MM.1S (cell line): ENCODE measurements at regions not wholly inside any gene's neighbourhood (a gene's known extent, or its start where the extent isn't known, plus 50 kb on each side); places are given as distances from the start of the nearest gene placed in this dataset.

Experiments used
- DNase-seq: peaks from one replicate; pipeline ENCODE4 v3.0.0-alpha.2; 2015
- H2AFZ ChIP-seq: fragments of 300-600 bp; sonication (generic); 2 replicates; pipeline ENCODE4 v1.6.0; 2016; ENCODE audit warnings: antibody characterized with exemption, low read length
- H3F3A ChIP-seq: fragments of 300-600 bp; sonication (generic); 2 replicates; pipeline ENCODE4 v1.6.1; 2016; ENCODE audit warnings: mild to moderate bottlenecking, antibody characterized with exemption, low read length, moderate library complexity, mixed read lengths; ENCODE audit not compliant: insufficient read depth
- H3K27ac ChIP-seq: fragments of 300-600 bp; sonication (generic); 2 replicates; pipeline ENCODE4 v1.5.1; 2016; ENCODE audit warnings: mild to moderate bottlenecking, low read length
- H3K27me3 ChIP-seq: fragments of 300-600 bp; sonication (generic); replicated peaks from 2 replicates; pipeline ENCODE4 v1.6.0; 2016; ENCODE audit warnings: low read length; ENCODE audit not compliant: insufficient read depth
- H3K36me3 ChIP-seq: fragments of 300-600 bp; sonication (generic); replicated peaks from 2 replicates; pipeline ENCODE4 v1.6.1; 2016; ENCODE audit warnings: mild to moderate bottlenecking, low read length, mixed read lengths; ENCODE audit not compliant: insufficient read depth
- H3K4me1 ChIP-seq: fragments of 300-600 bp; sonication (generic); 2 replicates; pipeline ENCODE4 v1.6.1; 2016; ENCODE audit warnings: low read length, mixed read lengths
- H3K4me2 ChIP-seq: fragments of 300-600 bp; sonication (generic); 2 replicates; pipeline ENCODE4 v1.6.0; 2016; ENCODE audit warnings: low read depth, low read length
- H3K4me3 ChIP-seq: fragments of 300-600 bp; sonication (generic); 2 replicates; pipeline ENCODE4 v1.5.1; 2016; ENCODE audit warnings: low read length, mixed read lengths
- H3K79me2 ChIP-seq: fragments of 300-600 bp; sonication (generic); 2 replicates; pipeline ENCODE4 v1.6.1; 2016; ENCODE audit warnings: mixed run types, low read length, mixed read lengths
- H3K9ac ChIP-seq: fragments of 300-600 bp; sonication (generic); 2 replicates; pipeline ENCODE4 v1.6.1; 2016; ENCODE audit warnings: low read length, mixed read lengths
- H3K9me2 ChIP-seq: fragments of 300-600 bp; sonication (generic); replicated peaks from 2 replicates; pipeline ENCODE4 v1.6.1; 2016; ENCODE audit warnings: mild to moderate bottlenecking, low read length, mixed read lengths; ENCODE audit not compliant: insufficient read depth
- H3K9me3 ChIP-seq: fragments of 300-600 bp; sonication (generic); replicated peaks from 2 replicates; pipeline ENCODE4 v1.6.1; 2016; ENCODE audit warnings: mild to moderate bottlenecking, low read length, mixed read lengths; ENCODE audit not compliant: insufficient read depth
- H4K20me1 ChIP-seq: fragments of 300-600 bp; sonication (generic); 2 replicates; pipeline ENCODE4 v1.6.1; 2016; ENCODE audit warnings: mild to moderate bottlenecking, low read length, moderate library complexity, mixed read lengths; ENCODE audit not compliant: insufficient read depth
- EZH2 ChIP-seq: fragments of 300-600 bp; sonication (generic); optimal IDR thresholded peaks from 2 replicates; pipeline ENCODE3; 2017; ENCODE audit warnings: low read depth, mild to moderate bottlenecking, antibody characterized with exemption, low read length, mixed read lengths
- EZH2phosphoT487 ChIP-seq: fragments of 300-600 bp; sonication (generic); IDR thresholded peaks from 2 replicates; pipeline ENCODE4 v1.6.1; 2018; ENCODE audit warnings: antibody characterized with exemption, low read length
- TF ChIP-seq, protein P1 (sequence below): fragments of 300-600 bp; sonication (generic); IDR thresholded peaks from 2 replicates; pipeline ENCODE4 v1.5.1; 2016; ENCODE audit warnings: antibody characterized with exemption, low read length, mixed read lengths

DNA sequence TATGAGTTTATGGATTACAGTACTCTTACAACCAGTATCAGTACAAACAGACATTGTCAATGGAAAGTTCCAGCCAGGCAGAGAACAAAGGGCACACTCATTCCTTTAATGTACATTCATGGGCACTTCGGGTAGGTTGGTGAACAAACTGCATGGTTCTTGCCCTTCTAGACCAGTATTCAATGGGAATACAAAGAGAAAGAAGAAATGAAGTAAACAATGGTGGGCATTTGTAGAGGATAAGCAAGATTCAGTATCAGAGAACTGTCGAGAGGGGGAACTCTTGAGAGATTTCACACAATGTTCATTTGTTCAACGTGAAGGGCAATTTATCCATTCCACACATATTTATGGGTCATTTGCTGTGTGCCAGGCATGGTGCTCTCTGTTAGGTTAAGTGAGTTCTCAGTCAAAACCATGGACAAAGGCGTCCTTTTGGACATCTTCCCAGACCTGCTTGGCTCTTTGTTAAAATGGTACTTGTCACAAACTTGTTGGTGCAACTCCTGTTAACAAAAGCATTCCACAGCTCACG is 714.8 kb downstream of the DHX35 start:
- no peaks in the 10 kb centered on the region for H3K9me3 ChIP-seq
- H4K20me1 ChIP-seq, result no peaks in the 10 kb centered on the region

DNA sequence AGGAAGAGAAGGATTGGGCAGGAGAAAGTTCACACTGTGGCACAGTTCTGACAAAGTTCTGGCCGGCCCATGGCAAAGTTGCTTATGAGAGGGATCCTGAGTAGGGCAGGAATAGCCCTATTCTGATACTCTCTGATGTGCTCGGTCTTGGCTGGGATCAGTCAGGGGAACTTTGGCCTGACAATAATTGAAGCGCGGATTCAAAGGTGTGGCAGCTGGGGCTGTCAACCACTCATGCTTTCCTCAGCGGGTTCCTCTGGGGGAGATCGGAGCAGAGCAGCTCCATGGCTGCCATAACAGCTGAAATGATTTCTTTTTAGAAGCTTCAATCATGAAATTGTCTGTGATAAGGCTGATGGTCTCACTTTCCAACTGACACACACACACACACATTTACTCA is 714.1 kb downstream of the DHX35 start:
- H3K27me3 ChIP-seq, result no peaks in the 10 kb centered on the region
- H3K9me3 ChIP-seq, result no peaks in the 10 kb centered on the region
- no peaks in the 10 kb centered on the region for H3F3A ChIP-seq
- H3K4me3 ChIP-seq, result no peak overlapping the region
- TF ChIP-seq, protein P1, sequence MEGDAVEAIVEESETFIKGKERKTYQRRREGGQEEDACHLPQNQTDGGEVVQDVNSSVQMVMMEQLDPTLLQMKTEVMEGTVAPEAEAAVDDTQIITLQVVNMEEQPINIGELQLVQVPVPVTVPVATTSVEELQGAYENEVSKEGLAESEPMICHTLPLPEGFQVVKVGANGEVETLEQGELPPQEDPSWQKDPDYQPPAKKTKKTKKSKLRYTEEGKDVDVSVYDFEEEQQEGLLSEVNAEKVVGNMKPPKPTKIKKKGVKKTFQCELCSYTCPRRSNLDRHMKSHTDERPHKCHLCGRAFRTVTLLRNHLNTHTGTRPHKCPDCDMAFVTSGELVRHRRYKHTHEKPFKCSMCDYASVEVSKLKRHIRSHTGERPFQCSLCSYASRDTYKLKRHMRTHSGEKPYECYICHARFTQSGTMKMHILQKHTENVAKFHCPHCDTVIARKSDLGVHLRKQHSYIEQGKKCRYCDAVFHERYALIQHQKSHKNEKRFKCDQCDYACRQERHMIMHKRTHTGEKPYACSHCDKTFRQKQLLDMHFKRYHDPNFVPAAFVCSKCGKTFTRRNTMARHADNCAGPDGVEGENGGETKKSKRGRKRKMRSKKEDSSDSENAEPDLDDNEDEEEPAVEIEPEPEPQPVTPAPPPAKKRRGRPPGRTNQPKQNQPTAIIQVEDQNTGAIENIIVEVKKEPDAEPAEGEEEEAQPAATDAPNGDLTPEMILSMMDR, result no peak
- TF ChIP-seq EZH2 (no peak), EZH2phosphoT487 (no peak)
- H3K27ac ChIP-seq, result no peak overlapping the region
- DNase-seq, result no peak
- no peaks in the 10 kb centered on the region for H3K36me3 ChIP-seq
- H4K20me1 ChIP-seq, result no peaks in the 10 kb centered on the region
- H3K9ac ChIP-seq, result no peak overlapping the region
- H2AFZ ChIP-seq, result no peak overlapping the region
- H3K4me1 ChIP-seq, result no peaks in the 10 kb centered on the region
- H3K79me2 ChIP-seq, result no peaks in the 10 kb centered on the region
- H3K4me2 ChIP-seq, result no peak overlapping the region
- no peaks in the 10 kb centered on the region for H3K9me2 ChIP-seq

More for the DNA sequence above, 714.8 kb downstream of the DHX35 start:
- peak; percentile 9 for DNase-seq
- TF ChIP-seq, protein P1, result no peak; the same call in 1 of the 2 replicates
- TF ChIP-seq EZH2phosphoT487, result no peak
- no peak for TF ChIP-seq EZH2
- Histone ChIP-seq H3K27me3 (no peaks in the 10 kb centered on the region), H3K79me2 (no peaks in the 10 kb centered on the region), H3K9me2 (no peaks in the 10 kb centered on the region), H3K4me1 (no peaks in the 10 kb centered on the region), H3K4me3 (no peak overlapping the region), H3K4me2 (no peak overlapping the region), H3K36me3 (no peaks in the 10 kb centered on the region), H3F3A (no peaks in the 10 kb centered on the region), H3K9ac (no peak overlapping the region), H3K27ac (no peak overlapping the region), H2AFZ (no peak overlapping the region)

DNA sequence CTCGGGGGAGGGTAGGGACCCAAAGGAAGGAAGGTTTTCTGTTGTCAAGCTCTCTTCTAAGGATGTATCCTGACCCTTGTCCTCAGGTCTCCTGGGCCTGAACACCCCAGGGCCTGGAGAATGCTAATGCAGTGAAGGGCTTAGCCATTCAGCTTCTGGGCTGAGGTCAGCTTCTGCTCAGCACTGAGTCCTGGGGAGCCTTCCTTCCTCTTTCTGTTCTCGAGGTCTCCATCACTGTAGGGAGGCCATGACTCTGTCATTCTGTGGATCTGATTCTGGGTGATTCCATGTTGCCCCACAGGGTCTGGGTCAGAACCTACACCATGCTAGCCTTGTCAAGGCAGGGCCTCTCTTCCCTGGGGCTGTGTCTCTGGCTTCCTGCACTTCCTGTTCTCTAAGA is 712.7 kb downstream of the DHX35 start:
- no peaks in the 10 kb centered on the region for H3K79me2 ChIP-seq
- H3K4me1 ChIP-seq, result no peaks in the 10 kb centered on the region
- TF ChIP-seq, protein P1, result no peak
- TF ChIP-seq EZH2phosphoT487 (no peak), EZH2 (no peak)
- H3K9ac ChIP-seq, result no peak overlapping the region
- no peaks in the 10 kb centered on the region for H3K36me3 ChIP-seq
- no peak overlapping the region for H2AFZ ChIP-seq
- H3F3A ChIP-seq, result no peaks in the 10 kb centered on the region
- H3K4me2 ChIP-seq, result no peak overlapping the region
- DNase-seq, result no peak
- H4K20me1 ChIP-seq, result no peaks in the 10 kb centered on the region
- no peaks in the 10 kb centered on the region for H3K9me3 ChIP-seq
- no peak overlapping the region for H3K27ac ChIP-seq
- no peak overlapping the region for H3K4me3 ChIP-seq
- no peaks in the 10 kb centered on the region for H3K27me3 ChIP-seq
- no peaks in the 10 kb centered on the region for H3K9me2 ChIP-seq
